DMS53 (cell line): ENCODE measurements at regions not wholly inside any gene's neighbourhood (a gene's known extent, or its start where the extent isn't known, plus 50 kb on each side); places are given as distances from the start of the nearest gene placed in this dataset.

ENCODE experiments used
- DNase-seq: peaks from one replicate; lab custom pipeline; 2025; lab: John Stamatoyannopoulos, UW

- DNase-seq: peak; percentile 16
These were observed 62.4 kb upstream of the TCF4 start for GRCh38 chr18:55650363-55650870.

GRCh38 chr18:55647331-55647730, 59.3 kb upstream of the TCF4 start:
- no peak for DNase-seq

- no peak for DNase-seq
These were observed 54.2 kb upstream of the TCF4 start for GRCh38 chr18:55642191-55642590.

- DNase-seq: no peak
These were observed 53.5 kb upstream of the TCF4 start for GRCh38 chr18:55641486-55641885.
